ENCODE measurements at regions not wholly inside any gene's neighbourhood (a gene's known extent, or its start where the extent isn't known, plus 50 kb on each side); places are given as distances from the start of the nearest gene placed in this dataset.
"Not testable (repeated sequence)": the region's sequence is repeated elsewhere in the genome, so short reads cannot be mapped to it uniquely, and the experiment has no call there.

DNA sequence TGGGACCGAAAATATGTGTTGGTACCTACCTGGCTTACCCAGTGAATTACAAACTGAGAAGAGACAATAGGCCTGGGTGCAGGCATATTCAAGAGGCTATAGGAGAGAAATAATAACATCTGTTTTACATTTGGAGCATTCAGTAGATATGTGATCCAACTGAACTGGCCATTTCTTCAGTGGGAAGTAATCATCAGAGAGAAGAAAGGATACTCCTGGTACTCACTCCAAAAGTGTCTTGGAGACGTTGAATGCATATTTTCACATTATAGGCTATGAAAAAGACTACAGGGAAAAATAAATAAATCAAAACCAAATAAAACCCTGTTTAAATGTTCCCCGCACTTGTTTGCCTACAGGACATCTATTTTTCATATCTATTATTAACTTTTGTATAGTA lies 1680.3 kb downstream of the REEP3 start:
- DNase-seq (ENCODE audit: low spot score) (no peak), ATAC-seq (no peak)
- intact Hi-C loops (cut with DNase I) = no loop called here

DNA sequence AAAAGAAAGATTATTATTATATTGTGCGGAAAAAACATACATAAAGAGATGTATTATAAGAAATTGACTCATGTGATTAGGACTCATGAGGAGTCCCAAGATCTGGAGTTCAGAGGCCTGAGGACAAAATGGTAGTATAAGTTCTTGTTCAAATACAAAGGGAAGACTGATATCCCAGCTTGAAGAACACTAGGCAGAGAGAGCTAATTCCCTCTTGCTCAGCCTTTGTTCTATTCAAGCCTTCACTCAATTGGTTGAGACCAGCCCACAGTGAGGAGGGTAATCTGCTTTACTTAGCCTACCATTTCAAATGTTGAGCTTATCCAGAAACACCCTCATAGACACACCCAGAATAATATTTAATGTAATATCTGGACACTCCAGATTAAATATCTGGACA lies 1683.8 kb downstream of the REEP3 start:
- no peak for DNase-seq (ENCODE audit: low spot score)
- intact Hi-C loops (cut with DNase I) = no loop called here
- ATAC-seq = no peak

DNA sequence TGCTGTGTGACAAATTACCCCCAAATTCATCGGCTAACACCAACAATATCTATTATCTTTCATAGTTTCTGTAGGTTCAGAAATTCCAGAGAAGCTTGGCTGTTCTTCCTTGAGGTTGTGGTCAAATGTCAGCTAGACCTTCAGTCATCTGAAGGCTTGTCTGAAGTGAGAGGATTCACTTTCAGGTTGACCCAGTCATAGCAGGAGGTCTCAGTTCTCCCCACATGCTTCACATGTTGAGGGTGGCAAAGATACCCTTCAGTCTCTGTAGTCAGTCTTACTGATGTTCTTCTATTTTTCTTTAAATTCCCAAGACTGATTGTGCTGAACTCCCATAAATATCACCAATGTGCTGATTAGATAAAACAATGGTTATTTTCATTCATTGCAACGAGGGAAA lies 1692.0 kb downstream of the REEP3 start:
- DNase-seq (ENCODE audit: low spot score) (no peak), ATAC-seq (no peak)
- intact Hi-C loops (cut with DNase I) = no loop called here

DNA sequence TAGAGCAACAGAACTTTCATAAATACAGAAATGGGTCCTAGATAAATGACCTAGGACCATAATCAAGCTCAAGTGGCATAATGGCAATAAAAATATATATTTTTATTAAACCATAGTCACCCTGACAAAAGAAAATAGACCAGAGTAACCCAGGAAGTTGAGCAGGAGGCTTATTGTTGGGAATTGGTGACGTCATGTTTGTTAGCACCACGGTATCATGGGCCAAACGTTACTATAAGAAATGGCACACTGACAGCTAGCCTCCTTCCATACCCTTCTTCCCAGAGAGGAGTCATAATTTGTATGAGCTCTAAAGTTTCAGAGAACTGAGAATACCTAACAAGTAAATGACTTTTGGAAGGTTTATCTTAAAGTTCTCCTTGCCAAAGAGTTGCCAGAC lies 1698.2 kb downstream of the REEP3 start:
- ATAC-seq (no peak), DNase-seq (ENCODE audit: low spot score) (no peak)
- intact Hi-C loops (cut with DNase I) = no loop called here

DNA sequence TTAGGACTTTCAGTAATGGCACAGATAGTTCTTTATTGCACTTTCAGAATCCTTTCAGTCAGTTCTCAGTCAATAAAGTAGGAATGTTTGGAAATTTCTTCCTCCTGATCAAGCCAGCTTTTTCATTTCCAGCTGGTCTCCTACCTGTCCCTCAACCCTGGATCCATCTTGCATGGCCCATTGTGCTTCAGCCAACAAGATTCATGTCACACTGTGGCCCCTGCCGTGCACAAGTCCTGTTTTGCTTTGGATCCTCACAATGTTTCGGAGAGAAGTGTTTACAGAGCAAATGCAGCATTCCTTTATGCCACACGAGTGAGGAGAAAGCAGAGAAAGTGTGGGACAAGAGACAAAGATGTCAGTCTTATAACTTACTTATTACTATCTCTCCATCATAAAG lies 1694.7 kb upstream of the LRRTM3 start:
- ATAC-seq (no peak), DNase-seq (ENCODE audit: low spot score) (no peak)
- intact Hi-C loops (cut with DNase I) = no loop called here

DNA sequence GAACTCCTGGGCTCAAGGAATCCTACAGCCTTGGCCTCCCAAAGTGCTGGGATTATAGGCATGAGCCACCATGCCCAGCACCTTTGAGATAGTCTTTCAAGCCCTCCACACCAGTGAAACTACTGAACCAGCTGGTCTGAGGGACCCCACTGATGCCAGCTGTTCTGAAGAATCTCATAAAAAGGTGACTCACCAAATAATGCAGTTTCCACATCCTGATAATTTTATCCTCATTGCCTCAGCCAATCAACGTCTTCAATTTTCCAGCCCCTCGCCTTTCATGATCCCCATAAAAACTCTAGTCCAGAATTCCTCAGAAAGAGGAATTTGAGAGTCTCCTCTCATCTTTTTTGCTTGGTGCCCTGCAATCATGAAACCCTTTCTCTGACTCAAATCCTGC lies 1691.6 kb upstream of the LRRTM3 start:
- ATAC-seq = no peak

DNA sequence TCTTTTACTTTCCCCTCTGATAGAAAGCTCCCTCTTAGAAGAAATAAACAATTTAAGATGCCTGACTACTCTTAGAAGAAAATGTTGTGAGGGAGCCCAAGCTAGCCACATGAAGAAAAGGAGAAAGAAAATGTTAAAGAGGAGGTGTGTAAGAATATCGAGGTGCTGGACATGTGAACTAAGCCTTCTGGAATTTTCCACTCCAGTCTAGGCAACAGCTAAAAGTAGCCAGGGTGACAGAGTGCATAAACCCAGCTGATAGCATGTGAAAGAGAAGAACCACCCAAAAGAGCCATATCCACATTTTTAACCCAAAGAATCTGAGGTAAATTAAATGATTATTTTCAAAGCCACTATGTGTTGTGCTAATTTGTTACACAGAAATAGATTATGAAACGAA lies 1690.6 kb upstream of the LRRTM3 start:
- DNase-seq (ENCODE audit: low spot score) (no peak), ATAC-seq (no peak)

More for the DNA sequence above, 1691.6 kb upstream of the LRRTM3 start:
- DNase-seq (ENCODE audit: low spot score) = no peak
- intact Hi-C loops (cut with DNase I) = no loop called here

DNA sequence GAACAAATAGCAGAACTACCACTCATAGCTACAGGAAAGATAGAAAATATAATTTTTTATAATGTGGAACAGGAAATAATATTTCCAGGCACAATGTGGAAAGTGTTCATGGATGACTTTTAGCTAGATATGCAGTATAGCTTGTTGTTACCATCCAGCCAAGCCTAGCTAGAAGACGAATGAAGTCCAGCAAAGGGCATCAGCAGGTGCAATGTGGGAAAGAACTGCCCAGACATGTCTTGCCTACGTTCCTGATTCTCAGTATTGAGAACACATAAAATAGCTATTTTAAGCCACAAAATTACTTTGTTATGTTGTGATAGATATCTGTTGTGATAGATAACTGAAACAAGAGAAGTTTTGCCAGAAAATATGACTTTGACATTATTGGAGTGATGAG lies 1690.0 kb upstream of the LRRTM3 start:
- intact Hi-C loops (cut with DNase I) = no loop called here
- no peak for DNase-seq (ENCODE audit: low spot score)
- ATAC-seq = no peak

More for the DNA sequence above, 1690.6 kb upstream of the LRRTM3 start:
- intact Hi-C loops (cut with DNase I) = no loop called here

DNA sequence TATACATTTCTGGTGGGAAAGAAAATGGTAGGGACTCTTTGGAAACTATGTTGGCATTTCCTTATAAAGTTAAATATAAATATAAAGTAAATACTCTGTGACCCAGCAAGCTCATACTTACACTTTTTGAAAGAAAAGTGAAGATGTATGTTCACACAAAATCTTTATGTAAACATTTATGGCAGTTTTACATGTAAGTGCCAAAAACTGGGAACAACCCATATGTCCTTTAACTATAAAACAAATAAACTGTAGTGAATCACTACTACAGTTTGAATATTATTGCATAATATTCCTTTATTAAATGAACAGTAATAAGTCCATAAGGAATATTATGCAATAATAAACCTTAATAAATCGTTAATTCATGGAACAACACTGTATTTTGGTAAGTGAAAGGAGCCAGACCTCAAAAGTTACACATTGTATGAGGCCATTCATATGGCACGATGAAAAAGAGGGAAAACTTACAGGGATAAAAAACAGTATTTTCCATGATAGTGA lies 1660.3 kb upstream of the LRRTM3 start:
- no peak for ATAC-seq
- intact Hi-C loops (cut with DNase I) = no loop called here
- no peak for DNase-seq (ENCODE audit: low spot score)

DNA sequence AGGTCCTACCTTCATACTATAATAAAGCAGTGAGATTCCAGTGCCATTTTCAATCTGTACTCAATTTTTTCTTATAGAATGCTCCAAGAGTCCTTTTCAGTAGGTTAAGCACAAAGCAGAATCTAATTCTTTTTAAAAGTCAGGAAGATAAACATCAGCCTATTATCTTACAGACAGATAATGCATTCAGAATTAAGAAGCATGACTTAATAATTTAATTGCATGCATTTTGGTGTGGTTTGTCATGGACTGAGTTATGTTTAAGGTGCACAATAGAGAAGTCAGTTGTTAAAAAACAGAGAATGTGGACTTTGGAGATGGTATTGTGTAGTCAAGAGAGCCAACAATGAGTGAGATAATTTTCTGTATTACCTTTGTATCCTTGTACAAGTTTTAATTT lies 1656.3 kb upstream of the LRRTM3 start:
- ATAC-seq; DNase-seq (ENCODE audit: low spot score); intact Hi-C loops (cut with DNase I): not testable (repeated sequence)

DNA sequence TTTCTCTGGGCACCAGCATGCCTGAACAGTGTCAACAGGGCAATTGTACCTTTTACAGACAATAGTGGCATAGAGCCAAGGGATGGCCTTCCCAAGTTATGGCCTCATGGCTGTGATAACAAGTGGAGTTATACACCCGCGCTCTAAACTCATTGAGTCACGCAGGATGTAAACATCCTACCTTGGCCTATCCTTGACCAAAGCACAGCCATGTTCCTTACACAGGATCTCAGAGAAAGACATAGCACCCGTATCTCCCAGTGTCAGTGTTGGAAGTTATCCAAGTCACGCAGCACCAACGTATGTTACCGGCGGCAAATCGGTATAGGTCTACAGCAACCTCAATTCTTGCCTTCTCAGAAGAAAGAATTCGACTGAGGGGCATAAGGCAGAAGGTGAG lies 1654.9 kb upstream of the LRRTM3 start:
- intact Hi-C loops (cut with DNase I) = no loop called here
- no peak for ATAC-seq
- DNase-seq (ENCODE audit: low spot score) = no peak

DNA sequence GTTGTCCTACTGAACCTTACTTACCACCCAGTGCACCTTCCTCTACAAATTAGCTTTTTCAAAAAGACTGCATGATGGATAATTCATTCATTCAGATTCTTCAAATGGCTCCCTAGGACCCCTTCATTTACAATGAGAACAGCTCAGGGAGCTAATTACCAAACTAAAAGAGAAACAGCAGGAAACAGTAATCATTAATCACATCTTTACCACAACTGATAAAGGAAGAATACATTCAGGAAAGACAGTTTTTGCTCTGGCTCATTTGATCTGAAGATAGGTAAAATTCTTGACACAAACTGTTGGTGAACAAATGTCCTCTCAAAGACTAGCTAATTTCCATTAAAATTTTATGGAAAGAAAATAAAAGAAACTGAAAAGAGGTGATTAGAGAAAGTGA lies 1652.7 kb upstream of the LRRTM3 start:
- intact Hi-C loops (cut with DNase I) = no loop called here
- no peak for ATAC-seq
- no peak for DNase-seq (ENCODE audit: low spot score)

DNA sequence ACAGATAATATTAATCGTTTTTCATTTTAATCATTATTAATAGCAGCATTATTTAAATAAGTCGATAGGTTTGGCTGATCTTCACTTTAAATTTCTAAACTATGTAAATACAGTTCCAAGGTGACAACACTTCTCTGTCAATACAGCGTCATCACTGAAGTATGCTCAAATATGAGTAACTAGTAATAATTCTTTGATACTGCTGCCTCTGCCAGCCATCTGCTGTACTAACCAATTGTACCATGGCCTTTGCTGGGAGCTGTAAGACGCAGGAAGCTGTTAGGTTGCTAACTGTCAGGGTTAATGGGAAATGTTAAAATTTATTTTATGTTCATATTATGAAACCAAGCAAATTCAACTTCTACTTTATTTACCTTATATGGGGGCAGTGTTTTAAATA lies 1650.5 kb upstream of the LRRTM3 start:
- DNase-seq (ENCODE audit: low spot score) (no peak), ATAC-seq (no peak)
- intact Hi-C loops (cut with DNase I) = no loop called here

DNA sequence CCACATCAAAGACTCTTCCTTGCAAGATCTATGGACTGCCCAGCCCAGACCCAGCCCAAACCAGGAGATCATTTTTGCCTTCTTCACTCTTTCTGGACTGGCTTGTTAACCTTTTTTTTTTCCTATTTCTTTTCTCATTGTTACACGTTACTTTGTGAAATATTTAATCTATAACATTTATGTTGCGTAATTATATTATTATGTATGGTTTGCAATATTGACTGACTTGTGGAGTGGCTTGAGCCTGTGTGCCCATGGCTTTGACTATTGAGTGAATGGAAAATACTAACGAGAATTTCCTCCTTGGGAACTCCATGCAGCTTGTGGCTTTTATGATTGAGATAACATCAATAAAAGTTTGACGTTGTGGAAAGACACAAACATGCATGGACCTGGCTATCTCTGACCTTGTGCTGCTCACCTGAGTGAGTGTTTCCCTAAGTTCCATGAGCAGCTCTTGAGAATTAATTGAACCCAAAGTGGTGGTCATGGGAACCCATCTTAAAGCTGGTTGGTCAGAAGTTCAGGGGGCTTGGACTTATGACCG lies 1641.3 kb upstream of the LRRTM3 start:
- intact Hi-C loops (cut with DNase I) = no loop called here
- ATAC-seq = no peak
- DNase-seq (ENCODE audit: low spot score) = no peak

DNA sequence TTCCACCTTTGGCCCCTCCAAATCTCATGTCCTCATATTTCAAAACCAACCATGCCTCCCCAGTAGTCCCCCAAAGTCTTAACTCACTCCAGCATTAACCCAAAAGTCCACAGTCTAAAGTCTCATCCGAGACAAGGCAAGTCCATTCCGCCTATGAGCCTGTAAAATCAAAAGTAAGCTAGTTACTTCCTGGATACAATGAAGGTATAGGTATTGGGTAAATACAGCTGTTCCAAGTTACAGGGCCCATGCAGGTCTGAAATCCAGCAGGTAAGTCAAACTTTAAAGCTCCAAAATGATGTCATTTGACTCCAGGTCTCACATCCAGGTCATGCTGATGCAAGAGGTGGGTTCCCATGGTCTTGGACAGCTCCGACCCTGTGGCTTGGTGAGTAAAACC lies 1640.1 kb upstream of the LRRTM3 start:
- DNase-seq (ENCODE audit: low spot score); intact Hi-C loops (cut with DNase I); ATAC-seq: not testable (repeated sequence)

DNA sequence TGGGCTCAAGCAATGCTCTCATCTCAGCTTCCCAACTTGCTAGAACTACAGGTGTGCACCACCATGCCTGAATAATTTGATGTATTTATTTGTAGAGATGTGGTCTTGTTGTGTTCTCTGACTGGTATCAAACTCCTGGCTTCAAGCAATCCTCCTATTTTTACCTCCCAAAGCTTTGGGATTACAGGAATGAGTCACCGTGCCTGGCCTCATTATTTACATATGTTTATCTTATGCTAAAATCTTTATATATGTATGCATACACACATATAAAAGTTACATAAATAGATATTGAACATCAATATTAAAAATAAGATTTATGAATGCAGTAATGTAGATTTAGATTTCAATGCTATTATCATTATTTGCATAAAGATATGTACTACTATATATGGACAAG lies 1634.5 kb upstream of the LRRTM3 start:
- DNase-seq (ENCODE audit: low spot score) = no peak
- ATAC-seq = no peak
- intact Hi-C loops (cut with DNase I) = no loop called here

DNA sequence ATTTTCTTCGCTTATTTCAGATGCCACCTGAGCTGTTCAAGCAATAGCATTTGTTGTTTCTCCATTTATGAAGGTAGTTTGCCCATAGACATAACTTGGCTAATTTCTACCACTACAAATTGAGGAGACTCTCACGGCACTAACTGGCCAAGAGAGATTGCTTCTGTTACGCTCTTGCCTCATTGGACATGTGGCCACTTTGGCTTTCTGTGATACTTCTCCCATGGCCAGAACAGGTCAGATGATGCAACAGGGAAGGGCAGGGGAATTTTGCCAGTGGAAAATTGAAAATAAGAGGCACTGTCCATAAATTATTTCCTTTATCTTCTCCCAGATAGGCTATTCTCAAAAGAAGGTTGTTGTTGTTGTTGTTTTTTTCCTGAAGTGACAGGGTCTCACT lies 1633.3 kb upstream of the LRRTM3 start:
- intact Hi-C loops (cut with DNase I) = no loop called here
- DNase-seq (ENCODE audit: low spot score) (no peak), ATAC-seq (no peak)

DNA sequence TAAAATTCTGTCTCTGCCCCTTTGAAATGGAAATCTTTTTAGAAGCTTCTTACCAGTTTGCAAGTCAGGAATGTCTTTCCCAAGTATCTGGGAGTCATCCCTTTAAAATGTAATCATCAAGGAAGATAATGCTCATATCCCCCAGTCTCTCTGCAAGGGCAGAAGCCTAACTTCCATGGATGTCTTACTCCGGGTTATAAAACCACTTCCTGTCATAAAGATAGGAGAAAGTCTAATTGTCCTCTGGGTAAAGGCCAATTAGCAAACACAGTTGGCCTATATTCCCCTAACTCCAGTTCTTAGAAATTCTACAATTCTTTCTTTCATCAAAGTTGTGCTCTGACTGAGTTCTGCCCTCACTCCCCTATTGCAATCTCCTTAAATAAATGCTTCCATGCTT lies 1631.5 kb upstream of the LRRTM3 start:
- DNase-seq (ENCODE audit: low spot score) = no peak
- intact Hi-C loops (cut with DNase I) = no loop called here
- no peak for ATAC-seq

DNA sequence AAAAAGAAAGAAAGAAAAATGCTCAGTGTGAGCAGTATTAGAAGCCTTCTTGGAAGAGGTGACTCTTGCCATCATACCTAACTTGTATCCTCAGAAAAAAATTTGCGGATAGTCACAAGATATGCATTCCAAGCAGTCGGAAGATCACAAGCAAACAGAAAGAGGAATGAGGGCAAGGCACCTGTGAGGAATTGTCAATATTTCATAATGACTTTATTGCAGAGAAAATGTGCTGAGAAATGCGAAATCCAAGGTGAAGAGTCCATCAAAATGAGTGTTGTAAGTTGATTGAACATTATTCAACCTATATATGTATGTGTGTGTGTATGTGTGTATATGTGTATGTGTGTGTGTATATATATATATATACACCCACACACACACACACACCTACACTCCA lies 1624.7 kb upstream of the LRRTM3 start:
- no peak for ATAC-seq
- intact Hi-C loops (cut with DNase I) = no loop called here
- no peak for DNase-seq (ENCODE audit: low spot score)

DNA sequence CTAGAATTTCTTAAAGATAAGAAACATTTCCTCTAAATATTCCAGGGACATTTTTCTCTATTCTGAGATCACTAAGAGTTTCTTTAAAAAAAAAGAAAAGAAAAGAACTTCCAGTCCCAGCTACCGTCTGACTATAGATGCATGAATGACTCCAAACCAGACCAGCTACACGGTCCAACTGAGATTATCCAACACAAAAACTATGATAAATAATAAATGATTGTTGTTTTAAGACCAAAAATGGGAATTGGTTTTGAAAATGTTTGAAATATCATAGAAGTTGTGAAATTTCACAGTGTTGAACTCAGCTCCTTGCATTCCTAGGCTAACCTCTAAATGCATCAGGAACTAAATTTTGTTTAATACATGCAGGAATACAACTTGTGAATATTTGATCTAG lies 1619.6 kb upstream of the LRRTM3 start:
- intact Hi-C loops (cut with DNase I) = no loop called here
- ATAC-seq = no peak
- no peak for DNase-seq (ENCODE audit: low spot score)

DNA sequence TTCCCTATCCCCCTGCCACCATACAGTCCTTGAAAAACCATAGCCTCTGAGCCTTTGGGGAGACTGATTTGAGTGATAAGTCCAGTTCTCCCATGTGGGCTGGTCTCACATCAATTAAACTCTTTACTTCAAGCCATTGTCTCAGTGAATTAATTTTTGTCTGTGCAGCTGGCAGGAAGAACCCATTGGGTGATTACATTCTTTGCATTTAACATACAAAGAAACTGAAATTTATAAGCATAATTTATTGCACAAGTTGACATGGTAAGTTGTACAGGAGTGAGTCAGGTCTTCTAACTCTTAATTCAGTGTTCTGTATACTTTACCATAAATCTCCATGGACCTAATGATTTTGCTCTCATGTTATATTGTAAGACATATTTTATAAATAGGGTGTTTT lies 1613.0 kb upstream of the LRRTM3 start:
- ATAC-seq (no peak), DNase-seq (ENCODE audit: low spot score) (no peak)
- intact Hi-C loops (cut with DNase I) = no loop called here

DNA sequence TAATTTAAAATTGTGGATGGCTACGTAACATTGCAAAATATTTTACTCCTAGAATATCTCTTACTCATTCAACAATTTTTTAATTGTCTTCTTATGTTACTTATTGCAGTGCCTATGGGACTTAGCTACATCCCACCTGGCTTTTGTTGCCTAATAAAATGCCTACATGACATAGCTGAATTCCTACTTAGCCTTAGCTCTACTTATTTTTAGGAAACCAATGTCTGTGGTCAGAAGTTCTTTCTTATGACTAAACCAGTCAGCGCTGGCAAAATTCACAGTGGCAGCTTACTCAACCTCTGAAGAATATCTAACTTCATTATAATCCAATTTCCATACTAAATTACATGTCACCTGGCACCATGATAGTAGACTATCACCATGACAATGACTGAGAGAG lies 1612.4 kb upstream of the LRRTM3 start:
- ATAC-seq (no peak), DNase-seq (ENCODE audit: low spot score) (no peak)
- intact Hi-C loops (cut with DNase I) = no loop called here

All from sciatic nerve (tissue), 2 donors.